22Rv1 (cell line): ENCODE measurements at regions not wholly inside any gene's neighbourhood (a gene's known extent, or its start where the extent isn't known, plus 50 kb on each side); places are given as distances from the start of the nearest gene placed in this dataset.
"Not testable (repeated sequence)": the region's sequence is repeated elsewhere in the genome, so short reads cannot be mapped to it uniquely, and the experiment has no call there.

ENCODE experiments used
- H3K27ac ChIP-seq: fragments of 450-650 bp; 2 replicates; pipeline ENCODE4 v1.5.1; 2017
- CTCF ChIP-seq: fragments of 450-650 bp; IDR thresholded peaks from 2 replicates; pipeline ENCODE4 v1.5.1; 2017; ENCODE audit warnings: mild to moderate bottlenecking
- ZFX ChIP-seq: fragments of 450-650 bp; IDR thresholded peaks from 2 replicates; pipeline ENCODE4 v1.6.1; 2017; ENCODE audit warnings: antibody characterized with exemption, borderline replicate concordance

DNA sequence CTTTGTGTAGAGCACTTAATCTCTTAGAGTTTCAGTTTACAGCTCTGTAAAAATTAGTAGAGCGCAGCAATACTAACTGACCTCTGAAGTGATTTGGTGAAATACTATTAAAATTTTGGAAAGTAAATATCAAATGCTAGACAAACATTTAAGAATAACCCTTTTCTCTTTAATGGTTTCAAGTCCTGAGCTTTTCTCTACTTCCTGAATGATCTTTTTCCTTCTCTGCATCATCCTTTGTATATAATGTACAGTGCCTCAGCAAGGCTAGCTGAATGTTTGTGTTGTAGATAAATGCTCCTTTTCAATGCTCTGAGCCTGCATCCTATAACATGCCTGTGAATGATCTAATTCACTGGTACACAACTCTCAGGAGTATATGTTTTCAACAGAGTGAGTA, 272.9 kb downstream of the ADGRL2 start:
- H3K27ac ChIP-seq, result no peak overlapping the region
- TF ChIP-seq ZFX (no peak), CTCF (no peak)

- no peak overlapping the region for H3K27ac ChIP-seq
- no peak for TF ChIP-seq ZFX
- TF ChIP-seq CTCF, result no peak
Measured at GRCh38 chr1:82073071-82073470, 272.3 kb downstream of the ADGRL2 start.

- no peak overlapping the region for H3K27ac ChIP-seq
- TF ChIP-seq ZFX, result no peak
- no peak for TF ChIP-seq CTCF
Measured at GRCh38 chr1:82065916-82066315, 265.2 kb downstream of the ADGRL2 start.

GRCh38 chr1:82064691-82065090, 264.0 kb downstream of the ADGRL2 start:
- no peak overlapping the region for H3K27ac ChIP-seq
- TF ChIP-seq CTCF (no peak), ZFX (no peak)

GRCh38 chr1:82062206-82062605, 261.5 kb downstream of the ADGRL2 start:
- TF ChIP-seq ZFX (no peak), CTCF (no peak)

GRCh38 chr1:82059959-82060358, 259.2 kb downstream of the ADGRL2 start:
- no peak overlapping the region for H3K27ac ChIP-seq
- TF ChIP-seq CTCF, result no peak
- no peak for TF ChIP-seq ZFX

More at GRCh38 chr1:82062206-82062605, 261.5 kb downstream of the ADGRL2 start:
- no peak overlapping the region for H3K27ac ChIP-seq

DNA sequence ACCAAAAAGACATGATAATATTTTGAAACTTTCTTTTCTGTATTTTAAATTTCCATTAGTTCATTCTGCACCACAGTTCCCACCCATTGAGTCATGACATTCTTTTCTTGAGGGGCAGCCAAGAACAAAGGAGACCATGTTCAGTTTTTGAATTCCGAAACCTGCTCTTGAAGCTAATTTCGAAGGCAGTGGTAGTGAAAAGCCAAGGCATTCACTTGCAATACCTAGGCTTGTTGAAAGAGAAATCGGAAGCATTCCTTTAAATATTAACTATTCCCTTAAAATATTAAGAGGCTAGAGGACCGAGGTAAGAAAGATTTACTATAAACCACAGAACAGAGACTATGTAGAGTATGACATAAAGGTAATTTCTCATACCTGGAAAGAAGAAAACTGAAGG, 256.3 kb downstream of the ADGRL2 start:
- TF ChIP-seq ZFX, result no peak
- no peak for TF ChIP-seq CTCF
- no peak overlapping the region for H3K27ac ChIP-seq

DNA sequence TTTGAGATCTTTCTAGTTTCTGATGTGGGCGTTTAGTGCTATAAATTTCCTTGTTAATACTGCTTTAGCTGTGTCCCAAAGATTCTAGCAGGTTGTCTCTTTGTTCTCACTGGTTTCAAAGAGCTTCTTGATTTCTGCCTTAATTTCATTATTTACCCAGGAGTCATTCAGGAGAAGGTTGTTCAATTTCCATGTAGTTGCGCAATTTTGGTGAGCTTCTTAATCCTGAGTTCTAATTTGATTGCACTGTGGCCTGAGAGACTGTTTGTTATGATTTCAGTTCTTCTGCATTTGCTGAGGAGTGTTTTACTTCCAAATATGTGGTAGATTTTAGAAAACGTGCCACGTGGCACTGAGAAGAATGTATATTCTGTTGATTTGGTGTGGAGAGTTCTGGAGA, 254.6 kb downstream of the ADGRL2 start:
- not testable (repeated sequence) for H3K27ac ChIP-seq
